Loucy (cell line): ENCODE measurements at regions not wholly inside any gene's neighbourhood (a gene's known extent, or its start where the extent isn't known, plus 50 kb on each side); places are given as distances from the start of the nearest gene placed in this dataset.

Source experiments
- H2AFZ ChIP-seq: fragments of 200-600 bp; sonication (generic); 2 replicates; pipeline ENCODE4 v1.6.0; 2016; ENCODE audit warnings: antibody characterized with exemption, mild to moderate bottlenecking, low read length, moderate library complexity
- H3F3A ChIP-seq: fragments of 200-600 bp; 2 replicates; pipeline ENCODE4 v1.6.0; 2016; ENCODE audit warnings: antibody characterized with exemption, low read depth, mild to moderate bottlenecking
- H3K27me3 ChIP-seq: fragments of 200-600 bp; sonication (generic); 2 replicates; pipeline ENCODE4 v1.6.1; 2014; ENCODE audit warnings: low read length, mild to moderate bottlenecking; ENCODE audit not compliant: insufficient read depth, poor library complexity, severe bottlenecking
- H3K36me3 ChIP-seq: fragments of 200-600 bp; sonication (generic); 2 replicates; pipeline ENCODE4 v1.6.1; 2016; ENCODE audit warnings: low read length; ENCODE audit not compliant: insufficient read depth
- H3K4me1 ChIP-seq: fragments of 200-600 bp; sonication (generic); 2 replicates; pipeline ENCODE4 v1.5.1; 2014; ENCODE audit warnings: low read length, mild to moderate bottlenecking; ENCODE audit not compliant: insufficient read depth, poor library complexity, severe bottlenecking
- H3K4me2 ChIP-seq: fragments of 200-600 bp; sonication (generic); 2 replicates; pipeline ENCODE4 v1.6.0; 2014; ENCODE audit warnings: antibody characterized with exemption, low read length, low read depth, mild to moderate bottlenecking; ENCODE audit not compliant: poor library complexity, severe bottlenecking
- H3K4me3 ChIP-seq: fragments of 200-600 bp; sonication (generic); 2 replicates; pipeline ENCODE4 v1.5.1; 2014; ENCODE audit warnings: low read length, mild to moderate bottlenecking, mixed read lengths; ENCODE audit not compliant: poor library complexity, severe bottlenecking
- H3K79me2 ChIP-seq: fragments of 200-600 bp; sonication (generic); 2 replicates; pipeline ENCODE4 v1.6.1; 2014; ENCODE audit warnings: low read length; ENCODE audit not compliant: insufficient read depth
- H3K9ac ChIP-seq: fragments of 200-600 bp; sonication (generic); 2 replicates; pipeline ENCODE4 v1.6.0; 2014; ENCODE audit warnings: mild to moderate bottlenecking, low read depth, low read length, moderate library complexity; ENCODE audit not compliant: poor library complexity, severe bottlenecking
- H3K9me2 ChIP-seq: fragments of 200-600 bp; sonication (generic); replicated peaks from 2 replicates; pipeline ENCODE4 v1.6.1; 2016; ENCODE audit warnings: low read depth, low read length, mixed read lengths
- H3K9me3 ChIP-seq: fragments of 200-600 bp; sonication (generic); 2 replicates; pipeline ENCODE4 v1.6.1; 2014; ENCODE audit warnings: mild to moderate bottlenecking, antibody characterized with exemption, low read length, low read depth; ENCODE audit not compliant: insufficient read depth
- H4K20me1 ChIP-seq: fragments of 200-600 bp; sonication (generic); 2 replicates; pipeline ENCODE4 v1.6.0; 2014; ENCODE audit warnings: antibody characterized with exemption, low read length, mild to moderate bottlenecking; ENCODE audit not compliant: insufficient read depth, poor library complexity, severe bottlenecking
- CTCF ChIP-seq: fragments of 200-600 bp; sonication (generic); conservative IDR thresholded peaks from 2 replicates; pipeline ENCODE4 v1.5.1; 2014; ENCODE audit warnings: mild to moderate bottlenecking, antibody characterized with exemption, low read length
- EZH2phosphoT487 ChIP-seq: fragments of 200-600 bp; IDR thresholded peaks from 2 replicates; pipeline ENCODE4 v1.6.1; 2018; ENCODE audit warnings: antibody characterized with exemption, mild to moderate bottlenecking, moderate library complexity, borderline replicate concordance

- Histone ChIP-seq H3F3A (no peaks in the 10 kb centered on the region), H3K9me2 (no peaks in the 10 kb centered on the region), H2AFZ (no peak overlapping the region), H3K9ac (no peak overlapping the region), H3K4me1 (no peaks in the 10 kb centered on the region), H3K79me2 (no peaks in the 10 kb centered on the region), H3K9me3 (no peaks in the 10 kb centered on the region), H3K36me3 (no peaks in the 10 kb centered on the region), H3K4me3 (no peak overlapping the region), H3K4me2 (no peak overlapping the region), H4K20me1 (no peaks in the 10 kb centered on the region), H3K27me3 (no peaks in the 10 kb centered on the region)
- TF ChIP-seq EZH2phosphoT487 (no peak), CTCF (no peak)
Observed at GRCh38 chr12:126719912-126720705, 1546.9 kb upstream of the TMEM132C start.

DNA sequence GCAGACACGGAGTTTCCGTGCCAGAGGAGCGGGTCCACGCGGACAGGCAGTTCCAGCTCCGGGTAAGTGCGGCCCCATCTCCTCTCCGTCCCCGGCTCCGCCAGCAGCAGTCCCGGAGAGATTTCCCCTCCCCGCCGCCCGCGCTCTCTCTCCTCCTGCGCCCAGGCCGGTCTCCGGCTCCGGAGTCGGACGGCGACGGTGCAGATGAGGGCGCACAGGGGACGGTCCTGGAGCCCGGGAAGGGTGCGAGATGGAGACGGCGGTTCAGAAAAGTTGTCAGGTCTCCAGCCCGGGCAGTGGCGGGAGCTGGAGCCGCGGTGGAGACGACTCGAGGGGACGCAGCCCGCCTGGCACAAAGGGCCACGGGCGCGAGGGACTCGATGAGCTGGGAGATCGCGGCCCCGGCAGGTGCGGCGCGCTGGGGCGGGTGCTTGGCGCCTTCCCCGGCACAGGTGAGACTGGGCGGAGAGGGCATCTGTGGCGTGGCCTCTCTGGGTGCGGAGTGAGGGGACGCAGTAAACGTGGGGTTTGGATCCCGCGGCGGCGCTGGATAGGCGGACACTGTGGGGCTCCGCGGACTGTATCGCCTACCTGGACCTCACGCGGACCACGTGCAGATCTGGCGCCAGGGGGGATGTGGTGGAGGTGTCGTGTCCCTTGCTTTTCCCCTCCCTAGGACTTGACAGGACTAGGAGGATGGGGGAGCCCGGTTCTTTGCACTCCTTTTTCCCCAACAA, 1540.3 kb upstream of the TMEM132C start:
- H3K9ac ChIP-seq, result no peak overlapping the region
- no peaks in the 10 kb centered on the region for H4K20me1 ChIP-seq
- no peaks in the 10 kb centered on the region for H3K9me2 ChIP-seq
- H3F3A ChIP-seq, result no peaks in the 10 kb centered on the region
- no peak for TF ChIP-seq CTCF
- no peak for TF ChIP-seq EZH2phosphoT487
- no peaks in the 10 kb centered on the region for H3K36me3 ChIP-seq
- no peaks in the 10 kb centered on the region for H3K27me3 ChIP-seq
- H3K4me3 ChIP-seq, result no peak overlapping the region
- no peak overlapping the region for H3K4me2 ChIP-seq
- no peak overlapping the region for H2AFZ ChIP-seq
- H3K4me1 ChIP-seq, result no peaks in the 10 kb centered on the region
- no peaks in the 10 kb centered on the region for H3K79me2 ChIP-seq
- H3K9me3 ChIP-seq, result peaks cover 3% of the 10 kb centered on the region; the same call in 1 of the 2 replicates

DNA sequence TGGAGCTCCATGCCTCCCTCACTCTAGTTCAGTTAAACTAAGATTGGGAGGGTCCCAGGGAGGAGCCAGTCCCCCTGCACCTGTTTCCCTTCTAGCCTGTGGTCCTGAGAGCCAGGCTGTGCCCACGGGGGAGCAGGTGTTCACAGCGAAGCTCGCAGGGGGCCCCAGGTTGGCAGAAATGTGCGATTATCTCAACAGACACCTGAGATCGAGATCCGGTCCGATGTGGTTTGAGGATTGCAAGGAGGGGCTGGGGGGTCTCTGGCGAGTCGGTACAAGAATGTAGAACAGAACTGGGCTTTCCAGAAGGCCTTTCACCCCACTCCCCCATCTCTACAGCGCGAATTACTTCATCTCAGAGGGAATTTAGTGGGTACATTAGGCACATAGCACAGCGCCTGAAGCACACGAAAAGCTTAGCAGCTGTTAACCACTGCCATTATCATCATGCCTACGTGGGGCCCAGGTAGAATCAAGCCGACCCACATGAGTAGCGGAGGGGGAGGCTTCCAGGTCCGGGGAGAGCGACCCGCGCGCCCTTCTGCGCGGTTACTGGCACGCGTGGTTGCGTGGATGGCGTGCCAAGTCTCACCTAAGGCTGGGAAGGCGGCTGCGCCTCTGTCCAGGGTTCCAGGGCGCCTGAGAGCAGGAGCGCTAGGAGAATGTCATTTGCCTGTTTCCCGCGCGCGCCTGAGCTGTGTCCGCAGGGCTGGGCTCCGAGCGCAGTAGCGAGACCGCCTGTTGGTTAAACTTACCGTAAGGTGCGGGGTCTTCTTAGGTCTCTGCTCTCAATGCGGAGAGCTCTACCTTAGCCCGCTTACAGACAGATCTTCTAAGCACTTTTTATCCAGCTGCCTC, 1539.5 kb upstream of the TMEM132C start:
- no peak for TF ChIP-seq EZH2phosphoT487
- H3K4me3 ChIP-seq, result no peak overlapping the region
- H2AFZ ChIP-seq, result no peak overlapping the region
- H4K20me1 ChIP-seq, result no peaks in the 10 kb centered on the region
- no peaks in the 10 kb centered on the region for H3K27me3 ChIP-seq
- H3K4me2 ChIP-seq, result no peak overlapping the region
- H3K4me1 ChIP-seq, result no peaks in the 10 kb centered on the region
- H3K36me3 ChIP-seq, result no peaks in the 10 kb centered on the region
- H3K79me2 ChIP-seq, result no peaks in the 10 kb centered on the region
- no peaks in the 10 kb centered on the region for H3F3A ChIP-seq
- H3K9me2 ChIP-seq, result no peaks in the 10 kb centered on the region
- H3K9ac ChIP-seq, result no peak overlapping the region
- peaks cover 3% of the 10 kb centered on the region; the same call in 1 of the 2 replicates for H3K9me3 ChIP-seq
